HL-60 (cell line): ENCODE measurements at regions not wholly inside any gene's neighbourhood (a gene's known extent, or its start where the extent isn't known, plus 50 kb on each side); places are given as distances from the start of the nearest gene placed in this dataset.

ENCODE experiments used
- CTCF ChIP-seq: IDR thresholded peaks from one replicate; pipeline ENCODE4 v1.5.1; 2011; ENCODE audit warnings: low read length, control low read depth, inconsistent platforms; ENCODE audit not compliant: insufficient read depth
- POLR2AphosphoS5 ChIP-seq: IDR thresholded peaks from 2 replicates; pipeline ENCODE4 v1.6.1; 2012; ENCODE audit warnings: low read depth
- REST ChIP-seq: IDR thresholded peaks from 2 replicates; pipeline ENCODE4 v1.6.1; 2012; ENCODE audit warnings: low read depth; ENCODE audit not compliant: insufficient replicate concordance
- SPI1 ChIP-seq: IDR thresholded peaks from 2 replicates; pipeline ENCODE4 v1.6.1; 2012; ENCODE audit warnings: low read depth, mild to moderate bottlenecking, borderline replicate concordance

GRCh38 chr7:32177232-32177631 is 107.0 kb upstream of the PDE1C start:
- no peak for TF ChIP-seq CTCF
- no peak for TF ChIP-seq SPI1
- TF ChIP-seq POLR2AphosphoS5 = no peak
- no peak for TF ChIP-seq REST
